Activated naive CD8-positive, alpha-beta T cell treated with anti-CD3 and anti-CD28 coated beads, Interleukin-2, amount 10 ng/mL, durations not matched to agents 7 days and 5 days (primary cell): ENCODE measurements at regions not wholly inside any gene's neighbourhood (a gene's known extent, or its start where the extent isn't known, plus 50 kb on each side); places are given as distances from the start of the nearest gene placed in this dataset.
"Not testable (repeated sequence)": the region's sequence is repeated elsewhere in the genome, so short reads cannot be mapped to it uniquely, and the experiment has no call there.

Source experiments
- ATAC-seq: fragments of 150-1000 bp; cut with Tn5 transposase; one replicate; pipeline ENCODE4 v1.10.0; 2021; ENCODE audit warnings: low read depth, moderate library complexity
- POLR2A ChIA-PET: fragments of 350-600 bp; sonication (Branson Sonifier 250); formaldehyde crosslinking; loops from one replicate; lab custom pipeline; 2021; ENCODE audit warnings: antibody characterized with exemption; lab: Charles Lee
- DNase-seq: peaks from one replicate; pipeline ENCODE4 v3.0.0; 2021
- H3K27ac Mint-ChIP-seq: one replicate; pipeline ENCODE4 v1.8.0; 2022; ENCODE audit warnings: mild to moderate bottlenecking, mixed read lengths
- H3K27me3 Mint-ChIP-seq: one replicate; pipeline ENCODE4 v1.8.0; 2022; ENCODE audit warnings: mild to moderate bottlenecking, moderate library complexity, mixed read lengths
- H3K36me3 Mint-ChIP-seq: one replicate; pipeline ENCODE4 v1.8.0; 2021; ENCODE audit warnings: mild to moderate bottlenecking, mixed read lengths
- H3K4me1 Mint-ChIP-seq: one replicate; pipeline ENCODE4 v1.8.0; 2021; ENCODE audit warnings: mixed read lengths
- H3K4me3 Mint-ChIP-seq: one replicate; pipeline ENCODE4 v1.8.0; 2022; ENCODE audit warnings: mild to moderate bottlenecking, moderate library complexity, mixed read lengths
- H3K9me3 Mint-ChIP-seq: one replicate; pipeline ENCODE4 v1.8.0; 2021; ENCODE audit warnings: mixed read lengths

- Mint-ChIP-seq H3K9me3 (no peaks in the 10 kb centered on the region), H3K27me3 (peaks cover under 1% of the 10 kb centered on the region), H3K4me3 (no peak overlapping the region), H3K36me3 (no peaks in the 10 kb centered on the region), H3K27ac (no peak overlapping the region), H3K4me1 (no peaks in the 10 kb centered on the region)
- DNase-seq (no peak), ATAC-seq (no peak)
- POLR2A ChIA-PET = no interaction called here
These were observed 160.3 kb downstream of the MTHFS start for GRCh38 chr15:79736435-79737000.

- Mint-ChIP-seq H3K4me1 (no peaks in the 10 kb centered on the region), H3K27me3 (no peaks in the 10 kb centered on the region), H3K4me3 (no peak overlapping the region), H3K36me3 (no peaks in the 10 kb centered on the region), H3K9me3 (no peaks in the 10 kb centered on the region), H3K27ac (no peak overlapping the region)
- DNase-seq (no peak), ATAC-seq (no peak)
- POLR2A ChIA-PET = no interaction called here
These were observed 158.7 kb downstream of the MTHFS start for GRCh38 chr15:79738143-79738542.

GRCh38 chr15:79740561-79740960 is 156.3 kb downstream of the MTHFS start:
- no peak for DNase-seq
- Mint-ChIP-seq H3K9me3 (no peaks in the 10 kb centered on the region), H3K36me3 (no peaks in the 10 kb centered on the region), H3K4me1 (no peaks in the 10 kb centered on the region), H3K27me3 (no peaks in the 10 kb centered on the region), H3K4me3 (no peak overlapping the region), H3K27ac (no peak overlapping the region)
- no peak for ATAC-seq
- POLR2A ChIA-PET = no interaction called here

GRCh38 chr15:79743032-79743431 is 153.8 kb downstream of the MTHFS start:
- POLR2A ChIA-PET = no interaction called here
- DNase-seq (no peak), ATAC-seq (no peak)
- Mint-ChIP-seq H3K4me1 (no peaks in the 10 kb centered on the region), H3K27ac (no peak overlapping the region), H3K9me3 (peaks cover 1% of the 10 kb centered on the region), H3K4me3 (no peak overlapping the region), H3K27me3 (no peaks in the 10 kb centered on the region), H3K36me3 (no peaks in the 10 kb centered on the region)

GRCh38 chr15:79744485-79744884 is 152.3 kb downstream of the MTHFS start:
- H3K27ac Mint-ChIP-seq, POLR2A ChIA-PET: not testable (repeated sequence)

GRCh38 chr15:79756365-79756764 is 140.4 kb downstream of the MTHFS start:
- POLR2A ChIA-PET = no interaction called here
- H3K9me3 Mint-ChIP-seq = peaks cover 5% of the 10 kb centered on the region
- DNase-seq (no peak), ATAC-seq (no peak)
- no peak overlapping the region for H3K27ac Mint-ChIP-seq
- H3K4me1 Mint-ChIP-seq = no peaks in the 10 kb centered on the region
- no peak overlapping the region for H3K4me3 Mint-ChIP-seq
- H3K36me3 Mint-ChIP-seq = no peaks in the 10 kb centered on the region
- no peaks in the 10 kb centered on the region for H3K27me3 Mint-ChIP-seq

More at GRCh38 chr15:79744485-79744884, 152.3 kb downstream of the MTHFS start:
- H3K36me3 Mint-ChIP-seq, H3K4me1 Mint-ChIP-seq, ATAC-seq, H3K9me3 Mint-ChIP-seq, H3K4me3 Mint-ChIP-seq, H3K27me3 Mint-ChIP-seq, DNase-seq: not testable (repeated sequence)

GRCh38 chr15:79765081-79765480 is 131.7 kb downstream of the MTHFS start:
- POLR2A ChIA-PET = no interaction called here
- no peaks in the 10 kb centered on the region for H3K4me1 Mint-ChIP-seq
- H3K27me3 Mint-ChIP-seq = peaks cover 11% of the 10 kb centered on the region
- ATAC-seq = no peak
- H3K4me3 Mint-ChIP-seq = no peak overlapping the region
- no peaks in the 10 kb centered on the region for H3K36me3 Mint-ChIP-seq
- H3K27ac Mint-ChIP-seq = no peak overlapping the region
- H3K9me3 Mint-ChIP-seq = peaks cover 4% of the 10 kb centered on the region
- no peak for DNase-seq

GRCh38 chr15:79769069-79769481 is 127.7 kb downstream of the MTHFS start:
- Mint-ChIP-seq H3K9me3 (no peaks in the 10 kb centered on the region), H3K4me1 (no peaks in the 10 kb centered on the region)

GRCh38 chr15:79769933-79770759 is 126.7 kb downstream of the MTHFS start:
- Mint-ChIP-seq H3K36me3 (no peaks in the 10 kb centered on the region), H3K4me1 (no peaks in the 10 kb centered on the region), H3K27me3 (peaks cover 16% of the 10 kb centered on the region), H3K27ac (no peak overlapping the region), H3K9me3 (no peaks in the 10 kb centered on the region), H3K4me3 (no peak overlapping the region)
- no peak for DNase-seq
- POLR2A ChIA-PET = no interaction called here
- ATAC-seq = no peak

More at GRCh38 chr15:79769069-79769481, 127.7 kb downstream of the MTHFS start:
- Mint-ChIP-seq H3K36me3 (no peaks in the 10 kb centered on the region), H3K27ac (no peak overlapping the region), H3K4me3 (no peak overlapping the region), H3K27me3 (peaks cover 15% of the 10 kb centered on the region)
- POLR2A ChIA-PET = no interaction called here
- ATAC-seq (no peak), DNase-seq (no peak)

- ATAC-seq (no peak), DNase-seq (no peak)
- Mint-ChIP-seq H3K36me3 (no peaks in the 10 kb centered on the region), H3K9me3 (peaks cover 1% of the 10 kb centered on the region), H3K27me3 (peaks cover 14% of the 10 kb centered on the region), H3K27ac (no peak overlapping the region), H3K4me1 (no peaks in the 10 kb centered on the region), H3K4me3 (no peak overlapping the region)
- POLR2A ChIA-PET = no interaction called here
These were observed 123.7 kb downstream of the MTHFS start for GRCh38 chr15:79773128-79773527.

- POLR2A ChIA-PET = no interaction called here
- H3K4me3 Mint-ChIP-seq = no peak overlapping the region
- ATAC-seq (no peak), DNase-seq (no peak)
- peaks cover 14% of the 10 kb centered on the region for H3K27me3 Mint-ChIP-seq
- H3K27ac Mint-ChIP-seq = no peak overlapping the region
- H3K36me3 Mint-ChIP-seq = no peaks in the 10 kb centered on the region
- peaks cover 2% of the 10 kb centered on the region for H3K4me1 Mint-ChIP-seq
- H3K9me3 Mint-ChIP-seq = peaks cover 1% of the 10 kb centered on the region
These were observed 121.0 kb downstream of the MTHFS start for GRCh38 chr15:79775821-79776220.

GRCh38 chr15:79777916-79778315 is 118.9 kb downstream of the MTHFS start:
- no peak overlapping the region for H3K4me3 Mint-ChIP-seq
- POLR2A ChIA-PET = no interaction called here
- H3K4me1 Mint-ChIP-seq = peaks cover 2% of the 10 kb centered on the region
- ATAC-seq (no peak), DNase-seq (no peak)
- no peak overlapping the region for H3K27ac Mint-ChIP-seq
- no peaks in the 10 kb centered on the region for H3K36me3 Mint-ChIP-seq
- H3K27me3 Mint-ChIP-seq = peaks cover 14% of the 10 kb centered on the region
- H3K9me3 Mint-ChIP-seq = peaks cover 12% of the 10 kb centered on the region

GRCh38 chr15:79778378-79778990 is 118.3 kb downstream of the MTHFS start:
- ATAC-seq (no peak), DNase-seq (no peak)
- H3K9me3 Mint-ChIP-seq = peaks cover 15% of the 10 kb centered on the region
- POLR2A ChIA-PET = no interaction called here
- H3K27me3 Mint-ChIP-seq = peaks cover 19% of the 10 kb centered on the region
- no peaks in the 10 kb centered on the region for H3K36me3 Mint-ChIP-seq
- no peak overlapping the region for H3K4me3 Mint-ChIP-seq
- H3K4me1 Mint-ChIP-seq = peaks cover 2% of the 10 kb centered on the region
- H3K27ac Mint-ChIP-seq = no peak overlapping the region

- no peak for DNase-seq
- Mint-ChIP-seq H3K27me3 (peaks cover 16% of the 10 kb centered on the region), H3K4me1 (peaks cover 2% of the 10 kb centered on the region), H3K4me3 (no peak overlapping the region), H3K36me3 (no peaks in the 10 kb centered on the region), H3K27ac (no peak overlapping the region), H3K9me3 (peaks cover 15% of the 10 kb centered on the region)
- no peak for ATAC-seq
- POLR2A ChIA-PET = no interaction called here
These were observed 117.1 kb downstream of the MTHFS start for GRCh38 chr15:79779746-79780145.
